GM21528 (cell line): ENCODE measurements at regions not wholly inside any gene's neighbourhood (a gene's known extent, or its start where the extent isn't known, plus 50 kb on each side); places are given as distances from the start of the nearest gene placed in this dataset.

ENCODE experiments used
- ATAC-seq: cut with Tn5 transposase; IDR thresholded peaks from one replicate; pipeline ENCODE4 v1.9.1; 2021; ENCODE audit warnings: mild to moderate bottlenecking, moderate library complexity; ENCODE audit not compliant: unreplicated experiment, low FRiP score

GRCh38 chr12:28807535-28807934, 341.5 kb upstream of the FAR2 start:
- no peak for ATAC-seq

- no peak for ATAC-seq
Observed at GRCh38 chr12:28811457-28811856, 337.6 kb upstream of the FAR2 start.

DNA sequence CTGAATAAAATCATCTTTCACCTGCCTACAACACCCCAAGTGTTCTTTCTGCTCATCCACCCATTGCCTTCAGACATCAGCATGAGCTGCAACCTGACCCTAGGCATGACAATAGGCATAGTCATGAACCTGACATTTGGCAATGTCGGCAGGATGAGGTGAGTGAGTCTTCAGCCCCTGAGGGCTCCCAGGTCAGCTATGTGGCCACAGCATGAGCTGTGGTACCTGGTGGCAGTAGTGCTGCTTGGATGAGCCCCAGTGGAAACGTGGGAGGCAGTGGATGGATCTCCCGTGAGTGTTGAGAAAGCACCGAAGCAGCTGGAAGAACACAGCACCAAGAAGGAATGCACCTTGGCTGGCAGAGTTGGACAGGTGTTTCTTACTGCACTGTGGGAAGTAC, 334.8 kb upstream of the FAR2 start:
- no peak for ATAC-seq

GRCh38 chr12:28817524-28817923, 331.6 kb upstream of the FAR2 start:
- no peak for ATAC-seq

DNA sequence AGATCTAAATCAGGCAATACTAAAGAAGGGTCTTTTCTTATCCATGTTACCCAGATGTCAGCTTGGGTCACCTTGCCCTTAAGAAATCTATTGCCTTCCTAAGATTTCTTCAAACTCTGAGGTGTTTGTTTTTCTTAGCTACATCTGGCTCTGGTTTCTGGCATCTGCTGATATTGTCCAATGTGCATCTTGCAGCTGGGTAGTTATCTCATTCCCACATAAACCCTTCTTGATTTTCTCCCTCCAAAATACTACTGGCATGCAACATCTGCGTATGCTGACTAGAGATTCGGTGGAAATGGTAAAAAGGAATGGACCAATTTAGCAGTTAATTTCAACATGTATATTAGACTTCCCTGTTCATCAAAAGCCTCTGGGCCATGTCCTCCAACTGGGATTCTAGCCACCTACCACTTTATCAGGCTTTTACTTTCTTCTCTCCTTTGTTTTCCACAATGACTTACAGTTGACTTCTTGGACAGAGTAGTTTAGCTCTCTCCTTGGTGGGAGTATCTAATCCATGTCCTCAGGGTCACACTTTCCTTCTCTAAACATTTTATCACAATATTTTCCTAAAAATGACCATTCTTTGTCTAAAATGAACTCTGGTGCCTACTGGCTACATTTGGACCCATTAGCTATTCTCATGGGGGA, 324.8 kb upstream of the FAR2 start:
- ATAC-seq, result no peak

DNA sequence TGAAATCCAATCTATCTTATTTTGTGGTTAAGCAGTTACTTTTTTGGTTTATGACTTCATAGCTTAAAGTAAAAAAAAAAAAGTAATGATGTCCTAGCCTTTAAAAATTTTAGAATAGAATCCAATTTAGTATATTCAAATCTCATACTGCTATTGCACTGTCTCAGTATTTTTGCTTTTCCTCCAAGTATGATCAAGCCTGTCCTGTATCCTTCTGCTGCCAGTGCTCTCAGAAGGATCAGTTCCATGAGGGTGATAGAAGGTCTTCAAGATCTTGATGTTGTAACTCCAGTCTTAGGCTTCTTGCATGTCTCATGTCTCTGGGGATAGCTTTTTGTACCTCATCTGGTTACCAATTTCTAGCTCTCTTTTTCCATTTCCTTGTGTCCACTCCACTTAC, 324.2 kb upstream of the FAR2 start:
- no peak for ATAC-seq

GRCh38 chr12:28826766-28827165, 322.3 kb upstream of the FAR2 start:
- no peak for ATAC-seq

- ATAC-seq, result no peak
Observed at GRCh38 chr12:28827861-28828260, 321.2 kb upstream of the FAR2 start.

GRCh38 chr12:28828318-28828717, 320.8 kb upstream of the FAR2 start:
- no peak for ATAC-seq

GRCh38 chr12:28830491-28830890, 318.6 kb upstream of the FAR2 start:
- no peak for ATAC-seq

- ATAC-seq, result no peak
Observed at GRCh38 chr12:28844718-28845117, 304.4 kb upstream of the FAR2 start.

- no peak for ATAC-seq
Observed at GRCh38 chr12:28851781-28852180, 297.3 kb upstream of the FAR2 start.

GRCh38 chr12:28855761-28856310, 293.2 kb upstream of the FAR2 start:
- no peak for ATAC-seq

- ATAC-seq, result no peak
Observed at GRCh38 chr12:28857369-28857768, 291.7 kb upstream of the FAR2 start.

DNA sequence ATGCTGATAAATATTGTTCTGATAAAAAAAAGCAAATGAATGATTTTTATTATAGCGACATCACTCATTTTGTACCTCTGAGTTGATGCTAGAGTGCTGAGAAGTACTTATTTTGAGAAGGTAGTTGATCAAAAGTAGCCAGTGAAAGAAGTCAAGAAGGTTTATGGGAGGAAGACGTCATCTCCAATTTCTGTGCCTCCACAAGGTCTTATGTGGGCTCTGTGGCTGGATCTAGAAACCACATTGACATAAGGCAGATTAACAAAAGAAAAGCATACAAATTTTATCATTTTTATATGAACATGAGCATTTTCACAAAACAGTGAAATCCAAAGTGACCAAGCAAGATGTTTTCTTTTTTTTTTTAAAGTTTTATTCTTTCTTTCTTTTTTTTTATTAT, 289.5 kb upstream of the FAR2 start:
- ATAC-seq, result no peak

DNA sequence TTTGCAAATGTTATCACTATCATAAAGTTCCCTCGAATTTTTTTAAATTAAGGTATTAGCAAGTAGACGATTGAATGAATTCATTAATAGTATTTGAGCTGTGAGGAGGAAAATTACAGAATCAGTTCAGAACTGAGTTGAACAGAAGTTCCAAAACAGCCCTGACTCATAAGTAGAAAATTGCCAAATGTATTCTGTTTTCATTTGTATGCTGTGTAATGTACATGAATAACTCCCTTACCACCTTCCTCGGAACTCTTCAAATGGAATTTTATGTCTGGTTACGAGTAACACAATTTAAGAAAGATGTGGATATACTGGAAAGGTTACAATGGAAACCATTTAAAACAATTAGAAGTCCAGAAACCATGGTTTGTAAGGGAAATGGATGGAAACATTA, 283.3 kb upstream of the FAR2 start:
- no peak for ATAC-seq

GRCh38 chr12:28866296-28866695, 282.8 kb upstream of the FAR2 start:
- no peak for ATAC-seq

DNA sequence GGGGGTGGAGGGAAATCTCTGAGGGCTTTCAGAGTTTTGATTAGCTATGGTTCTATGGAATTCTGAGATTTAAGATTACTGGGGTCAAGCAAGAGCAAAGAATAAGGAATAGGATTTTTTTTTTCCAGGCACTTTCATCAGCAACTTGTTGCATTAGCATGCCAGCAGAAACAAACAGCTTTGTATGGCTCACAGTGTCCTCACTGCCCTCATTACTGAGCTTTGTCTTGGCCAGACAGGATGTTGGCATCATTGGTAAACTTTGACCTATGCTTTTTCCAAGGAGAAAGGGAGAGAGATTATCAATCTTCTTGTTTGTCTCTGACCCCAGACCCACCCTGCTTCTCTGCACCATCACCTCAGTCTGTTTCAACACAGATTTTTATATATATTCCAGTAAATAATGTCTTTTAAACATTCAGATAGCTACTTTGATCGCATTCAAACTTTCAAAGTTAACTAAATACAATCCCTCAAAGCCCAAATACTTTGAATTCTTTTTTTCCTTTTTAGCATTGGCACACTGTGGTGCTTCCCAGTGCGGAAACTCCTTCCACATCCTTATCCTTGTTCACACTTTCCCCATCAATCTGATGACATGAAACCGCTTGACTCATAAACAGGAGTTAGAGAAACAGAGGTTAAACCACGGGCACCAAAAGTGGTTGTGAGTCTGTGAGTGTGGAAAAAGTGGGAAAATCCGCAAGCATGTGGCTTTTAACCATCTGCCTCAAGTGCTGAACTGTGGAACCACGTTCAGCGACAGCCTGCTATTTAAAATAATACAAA, 282.2 kb upstream of the FAR2 start:
- no peak for ATAC-seq

- ATAC-seq, result no peak
Observed at GRCh38 chr12:28868414-28868813, 280.7 kb upstream of the FAR2 start.

GRCh38 chr12:28869197-28869596, 279.9 kb upstream of the FAR2 start:
- ATAC-seq, result no peak

- ATAC-seq, result no peak
Observed at GRCh38 chr12:28870839-28871440, 278.1 kb upstream of the FAR2 start.
